Choroid plexus epithelial cell (primary cell): ENCODE measurements at regions not wholly inside any gene's neighbourhood (a gene's known extent, or its start where the extent isn't known, plus 50 kb on each side); places are given as distances from the start of the nearest gene placed in this dataset.

Experiments used
- DNase-seq: peaks from one replicate; pipeline ENCODE4 v3.0.0-alpha.2; 2010; ENCODE audit warnings: low read depth
- H3K4me3 ChIP-seq: 2 replicates; pipeline ENCODE4 v1.5.1; 2011; ENCODE audit warnings: low read depth, mild to moderate bottlenecking, control low read depth, low read length, moderate library complexity
- CTCF ChIP-seq: conservative IDR thresholded peaks from 2 replicates; pipeline ENCODE4 v1.5.1; 2011; ENCODE audit warnings: low read depth, mild to moderate bottlenecking, control low read depth, inconsistent platforms, low read length, moderate library complexity

GRCh38 chr10:98332623-98333269 is 64.8 kb upstream of the LOXL4 start:
- H3K4me3 ChIP-seq: no peak overlapping the region
- no peak for DNase-seq
- TF ChIP-seq CTCF: no peak

DNA sequence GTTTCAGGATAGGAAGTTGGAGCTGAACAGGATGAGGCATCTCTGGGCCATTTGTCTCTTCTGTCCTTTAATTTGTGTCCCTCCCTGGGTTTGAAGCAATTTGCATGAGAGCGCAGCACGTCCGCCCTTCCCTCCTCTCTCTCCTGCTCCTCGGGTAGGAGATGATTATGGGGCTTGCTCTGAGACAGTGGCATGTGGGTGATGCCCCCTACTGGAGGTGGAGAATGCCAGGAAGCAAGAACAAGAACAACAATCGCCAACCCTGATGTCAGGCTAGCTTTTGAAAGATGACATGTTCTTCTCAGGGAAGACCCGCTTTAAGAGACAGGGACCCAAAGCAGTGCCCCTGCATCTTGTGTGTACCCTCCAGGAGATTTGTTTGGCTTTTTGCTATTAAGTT is 63.9 kb upstream of the LOXL4 start:
- no peak overlapping the region for H3K4me3 ChIP-seq
- no peak for DNase-seq
- peak; percentile 46 for TF ChIP-seq CTCF

- DNase-seq: no peak
- TF ChIP-seq CTCF: no peak
- no peak overlapping the region for H3K4me3 ChIP-seq
Observed at GRCh38 chr10:98330987-98331386, 63.0 kb upstream of the LOXL4 start.

GRCh38 chr10:98328640-98329039 is 60.6 kb upstream of the LOXL4 start:
- no peak for DNase-seq
- TF ChIP-seq CTCF: no peak
- H3K4me3 ChIP-seq: no peak overlapping the region

GRCh38 chr10:98328163-98328562 is 60.2 kb upstream of the LOXL4 start:
- no peak for DNase-seq

DNA sequence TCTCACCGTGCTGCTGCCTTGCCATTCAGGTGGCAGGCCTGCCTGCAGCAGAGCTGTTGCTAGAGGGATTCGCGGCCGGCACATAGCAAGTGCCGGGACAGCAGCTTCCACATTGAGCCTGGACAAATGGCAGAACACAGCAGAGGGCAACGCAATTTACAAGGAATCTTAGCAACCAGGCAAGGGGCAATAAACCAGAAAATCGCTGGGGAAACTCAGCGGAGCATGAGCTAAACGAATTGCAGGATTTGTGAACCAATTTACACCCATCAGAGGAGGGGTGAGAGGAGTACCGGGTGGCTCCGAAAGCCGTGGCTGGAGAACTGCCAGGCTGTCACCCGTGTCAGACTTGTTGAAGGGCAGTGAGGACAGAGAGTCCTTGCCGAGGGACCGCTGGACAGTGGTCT is 58.6 kb upstream of the LOXL4 start:
- H3K4me3 ChIP-seq: no peak overlapping the region
- DNase-seq: no peak
- TF ChIP-seq CTCF: no peak

More at GRCh38 chr10:98328163-98328562, 60.2 kb upstream of the LOXL4 start:
- no peak for TF ChIP-seq CTCF
- H3K4me3 ChIP-seq: no peak overlapping the region

DNA sequence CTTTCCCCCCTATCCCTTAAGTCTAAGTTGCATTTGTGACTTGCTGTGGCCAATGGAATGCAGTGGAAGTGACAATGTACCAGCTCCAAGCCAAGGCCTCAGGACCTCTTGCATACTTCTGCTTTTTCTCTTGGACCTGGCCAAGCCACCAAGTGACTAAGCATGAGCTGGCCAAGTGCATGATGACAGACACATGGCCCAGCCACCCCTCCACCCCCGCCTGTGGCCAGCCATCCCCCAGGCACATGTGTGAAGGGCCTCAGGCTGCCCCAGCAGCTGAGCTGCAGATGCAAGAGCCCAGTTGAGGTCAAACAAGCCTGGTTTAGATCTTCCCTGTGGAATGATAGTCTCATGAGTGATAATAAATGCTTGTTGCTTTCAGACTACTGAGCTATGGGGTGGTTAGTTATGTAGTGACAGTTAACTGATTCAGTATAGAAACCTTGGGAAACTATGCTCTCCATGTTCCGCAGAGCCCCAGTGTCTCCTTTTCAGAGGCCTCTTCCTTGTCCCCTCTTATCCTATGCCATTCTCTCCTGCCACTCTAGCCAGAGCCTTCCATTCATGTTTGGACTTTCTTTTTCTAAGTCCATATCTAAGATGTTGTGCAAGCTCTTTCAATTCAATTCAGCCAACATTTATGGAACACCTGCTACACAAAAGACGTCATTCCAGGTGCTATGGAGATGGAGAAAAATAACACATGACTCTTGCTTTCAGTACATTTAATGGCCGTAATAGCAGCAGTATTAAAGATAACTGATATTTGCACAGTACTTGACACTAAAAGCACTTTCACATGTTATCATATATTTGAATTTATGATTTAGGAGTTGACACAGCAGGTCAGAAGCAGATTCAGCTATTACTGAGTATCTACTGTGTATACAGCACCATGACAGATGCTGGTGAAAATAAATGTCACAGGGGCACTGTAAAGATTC is 55.5 kb upstream of the LOXL4 start:
- TF ChIP-seq CTCF: no peak
- DNase-seq: peak; percentile 74

More for the DNA sequence above, 55.5 kb upstream of the LOXL4 start:
- H3K4me3 ChIP-seq: no peak overlapping the region
